ENCODE measurements at regions not wholly inside any gene's neighbourhood (a gene's known extent, or its start where the extent isn't known, plus 50 kb on each side); places are given as distances from the start of the nearest gene placed in this dataset.

DNA sequence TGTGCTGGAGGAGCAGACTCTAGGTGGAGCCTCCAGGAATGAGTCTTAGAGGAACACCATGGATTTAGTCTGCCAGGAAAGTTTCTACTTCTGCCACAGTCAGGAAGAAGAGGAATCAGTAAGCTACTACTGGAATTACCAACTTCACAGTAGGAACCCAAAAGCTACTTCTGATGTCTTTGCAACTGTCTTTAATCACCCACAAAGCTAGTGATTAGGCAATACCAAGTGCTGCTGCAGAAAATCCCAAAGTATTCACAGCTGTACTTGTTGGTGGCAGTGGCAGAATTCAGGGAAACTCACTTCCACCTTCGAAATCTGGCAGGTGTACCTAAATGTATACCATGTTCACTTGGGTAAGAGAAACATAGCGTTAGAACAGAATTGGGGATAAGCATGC, 264.5 kb upstream of the SORL1-AS1 start:
- TF ChIP-seq, protein P1, sequence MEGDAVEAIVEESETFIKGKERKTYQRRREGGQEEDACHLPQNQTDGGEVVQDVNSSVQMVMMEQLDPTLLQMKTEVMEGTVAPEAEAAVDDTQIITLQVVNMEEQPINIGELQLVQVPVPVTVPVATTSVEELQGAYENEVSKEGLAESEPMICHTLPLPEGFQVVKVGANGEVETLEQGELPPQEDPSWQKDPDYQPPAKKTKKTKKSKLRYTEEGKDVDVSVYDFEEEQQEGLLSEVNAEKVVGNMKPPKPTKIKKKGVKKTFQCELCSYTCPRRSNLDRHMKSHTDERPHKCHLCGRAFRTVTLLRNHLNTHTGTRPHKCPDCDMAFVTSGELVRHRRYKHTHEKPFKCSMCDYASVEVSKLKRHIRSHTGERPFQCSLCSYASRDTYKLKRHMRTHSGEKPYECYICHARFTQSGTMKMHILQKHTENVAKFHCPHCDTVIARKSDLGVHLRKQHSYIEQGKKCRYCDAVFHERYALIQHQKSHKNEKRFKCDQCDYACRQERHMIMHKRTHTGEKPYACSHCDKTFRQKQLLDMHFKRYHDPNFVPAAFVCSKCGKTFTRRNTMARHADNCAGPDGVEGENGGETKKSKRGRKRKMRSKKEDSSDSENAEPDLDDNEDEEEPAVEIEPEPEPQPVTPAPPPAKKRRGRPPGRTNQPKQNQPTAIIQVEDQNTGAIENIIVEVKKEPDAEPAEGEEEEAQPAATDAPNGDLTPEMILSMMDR (IDR thresholded peaks at IDR 0.05), result no peak
- TF ChIP-seq, protein P2, sequence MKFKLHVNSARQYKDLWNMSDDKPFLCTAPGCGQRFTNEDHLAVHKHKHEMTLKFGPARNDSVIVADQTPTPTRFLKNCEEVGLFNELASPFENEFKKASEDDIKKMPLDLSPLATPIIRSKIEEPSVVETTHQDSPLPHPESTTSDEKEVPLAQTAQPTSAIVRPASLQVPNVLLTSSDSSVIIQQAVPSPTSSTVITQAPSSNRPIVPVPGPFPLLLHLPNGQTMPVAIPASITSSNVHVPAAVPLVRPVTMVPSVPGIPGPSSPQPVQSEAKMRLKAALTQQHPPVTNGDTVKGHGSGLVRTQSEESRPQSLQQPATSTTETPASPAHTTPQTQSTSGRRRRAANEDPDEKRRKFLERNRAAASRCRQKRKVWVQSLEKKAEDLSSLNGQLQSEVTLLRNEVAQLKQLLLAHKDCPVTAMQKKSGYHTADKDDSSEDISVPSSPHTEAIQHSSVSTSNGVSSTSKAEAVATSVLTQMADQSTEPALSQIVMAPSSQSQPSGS (CRISPR knock-in tag; IDR thresholded peaks at IDR 0.05; ENCODE audit: borderline replicate concordance, low read depth), result no peak
- TF ChIP-seq, protein P3, sequence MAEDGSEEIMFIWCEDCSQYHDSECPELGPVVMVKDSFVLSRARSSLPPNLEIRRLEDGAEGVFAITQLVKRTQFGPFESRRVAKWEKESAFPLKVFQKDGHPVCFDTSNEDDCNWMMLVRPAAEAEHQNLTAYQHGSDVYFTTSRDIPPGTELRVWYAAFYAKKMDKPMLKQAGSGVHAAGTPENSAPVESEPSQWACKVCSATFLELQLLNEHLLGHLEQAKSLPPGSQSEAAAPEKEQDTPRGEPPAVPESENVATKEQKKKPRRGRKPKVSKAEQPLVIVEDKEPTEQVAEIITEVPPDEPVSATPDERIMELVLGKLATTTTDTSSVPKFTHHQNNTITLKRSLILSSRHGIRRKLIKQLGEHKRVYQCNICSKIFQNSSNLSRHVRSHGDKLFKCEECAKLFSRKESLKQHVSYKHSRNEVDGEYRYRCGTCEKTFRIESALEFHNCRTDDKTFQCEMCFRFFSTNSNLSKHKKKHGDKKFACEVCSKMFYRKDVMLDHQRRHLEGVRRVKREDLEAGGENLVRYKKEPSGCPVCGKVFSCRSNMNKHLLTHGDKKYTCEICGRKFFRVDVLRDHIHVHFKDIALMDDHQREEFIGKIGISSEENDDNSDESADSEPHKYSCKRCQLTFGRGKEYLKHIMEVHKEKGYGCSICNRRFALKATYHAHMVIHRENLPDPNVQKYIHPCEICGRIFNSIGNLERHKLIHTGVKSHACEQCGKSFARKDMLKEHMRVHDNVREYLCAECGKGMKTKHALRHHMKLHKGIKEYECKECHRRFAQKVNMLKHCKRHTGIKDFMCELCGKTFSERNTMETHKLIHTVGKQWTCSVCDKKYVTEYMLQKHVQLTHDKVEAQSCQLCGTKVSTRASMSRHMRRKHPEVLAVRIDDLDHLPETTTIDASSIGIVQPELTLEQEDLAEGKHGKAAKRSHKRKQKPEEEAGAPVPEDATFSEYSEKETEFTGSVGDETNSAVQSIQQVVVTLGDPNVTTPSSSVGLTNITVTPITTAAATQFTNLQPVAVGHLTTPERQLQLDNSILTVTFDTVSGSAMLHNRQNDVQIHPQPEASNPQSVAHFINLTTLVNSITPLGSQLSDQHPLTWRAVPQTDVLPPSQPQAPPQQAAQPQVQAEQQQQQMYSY (CRISPR knock-in tag; IDR thresholded peaks at IDR 0.05), result no peak
- TF ChIP-seq ELF4 (CRISPR knock-in tag; IDR thresholded peaks at IDR 0.05; ENCODE audit: low read depth) (no peak), TCF7 (CRISPR knock-in tag; IDR thresholded peaks at IDR 0.05; ENCODE audit: low read depth) (no peak), ZNF121 (CRISPR knock-in tag; IDR thresholded peaks at IDR 0.05) (no peak), SP1 (CRISPR knock-in tag; conservative IDR thresholded peaks at IDR 0.05) (no peak), GABPB1 (CRISPR knock-in tag; IDR thresholded peaks at IDR 0.05) (no peak), SMAD4 (CRISPR knock-in tag; IDR thresholded peaks at IDR 0.05) (no peak)
- TF ChIP-seq, protein P4, sequence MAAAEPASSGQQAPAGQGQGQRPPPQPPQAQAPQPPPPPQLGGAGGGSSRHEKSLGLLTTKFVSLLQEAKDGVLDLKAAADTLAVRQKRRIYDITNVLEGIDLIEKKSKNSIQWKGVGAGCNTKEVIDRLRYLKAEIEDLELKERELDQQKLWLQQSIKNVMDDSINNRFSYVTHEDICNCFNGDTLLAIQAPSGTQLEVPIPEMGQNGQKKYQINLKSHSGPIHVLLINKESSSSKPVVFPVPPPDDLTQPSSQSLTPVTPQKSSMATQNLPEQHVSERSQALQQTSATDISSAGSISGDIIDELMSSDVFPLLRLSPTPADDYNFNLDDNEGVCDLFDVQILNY (CRISPR knock-in tag; IDR thresholded peaks at IDR 0.05), result no peak
- TF ChIP-seq, protein P5, sequence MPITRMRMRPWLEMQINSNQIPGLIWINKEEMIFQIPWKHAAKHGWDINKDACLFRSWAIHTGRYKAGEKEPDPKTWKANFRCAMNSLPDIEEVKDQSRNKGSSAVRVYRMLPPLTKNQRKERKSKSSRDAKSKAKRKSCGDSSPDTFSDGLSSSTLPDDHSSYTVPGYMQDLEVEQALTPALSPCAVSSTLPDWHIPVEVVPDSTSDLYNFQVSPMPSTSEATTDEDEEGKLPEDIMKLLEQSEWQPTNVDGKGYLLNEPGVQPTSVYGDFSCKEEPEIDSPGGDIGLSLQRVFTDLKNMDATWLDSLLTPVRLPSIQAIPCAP (CRISPR knock-in tag; IDR thresholded peaks at IDR 0.05), result no peak
